H9 (cell line): ENCODE measurements at regions not wholly inside any gene's neighbourhood (a gene's known extent, or its start where the extent isn't known, plus 50 kb on each side); places are given as distances from the start of the nearest gene placed in this dataset.

Source experiments
- DNase-seq: peaks from one replicate; pipeline ENCODE4 v3.0.0-alpha.2; 2017
- H2AFZ ChIP-seq: one replicate; pipeline ENCODE4 v1.6.1; 2013; ENCODE audit warnings: mild to moderate bottlenecking, low read length, control low read depth, moderate library complexity
- H2AK5ac ChIP-seq: 2 replicates; pipeline ENCODE4 v1.6.1; 2013; ENCODE audit warnings: low read length, control low read depth, mixed read lengths; ENCODE audit not compliant: insufficient read length
- H2BK120ac ChIP-seq: one replicate; pipeline ENCODE4 v1.6.1; 2013; ENCODE audit warnings: low read depth, mild to moderate bottlenecking, low read length, control low read depth, inconsistent platforms; ENCODE audit not compliant: poor library complexity, severe bottlenecking
- H2BK12ac ChIP-seq: 2 replicates; pipeline ENCODE4 v1.6.1; 2013; ENCODE audit warnings: low read length, control low read depth, mixed read lengths, low read depth; ENCODE audit not compliant: insufficient read length
- H2BK15ac ChIP-seq: 2 replicates; pipeline ENCODE4 v1.6.1; 2013; ENCODE audit warnings: low read depth, low read length, control low read depth
- H2BK20ac ChIP-seq: one replicate; pipeline ENCODE4 v1.6.1; 2013; ENCODE audit warnings: low read depth, mild to moderate bottlenecking, low read length, control low read depth, inconsistent platforms; ENCODE audit not compliant: poor library complexity, severe bottlenecking
- H2BK5ac ChIP-seq: 2 replicates; pipeline ENCODE4 v1.6.1; 2013; ENCODE audit warnings: low read length, control low read depth, mixed read lengths; ENCODE audit not compliant: insufficient read length
- H3K14ac ChIP-seq: 2 replicates; pipeline ENCODE4 v1.6.1; 2013; ENCODE audit warnings: low read length, control low read depth; ENCODE audit not compliant: insufficient read depth
- H3K18ac ChIP-seq: 2 replicates; pipeline ENCODE4 v1.6.1; 2013; ENCODE audit warnings: low read depth, mild to moderate bottlenecking, mixed read lengths, low read length, control low read depth; ENCODE audit not compliant: insufficient read length
- H3K23ac ChIP-seq: 2 replicates; pipeline ENCODE4 v1.6.1; 2013; ENCODE audit warnings: low read length, control low read depth, mixed read lengths, low read depth; ENCODE audit not compliant: insufficient read length
- H3K23me2 ChIP-seq: 2 replicates; pipeline ENCODE4 v1.6.1; 2013; ENCODE audit warnings: low read depth, mild to moderate bottlenecking, mixed read lengths, low read length, control low read depth; ENCODE audit not compliant: insufficient read length, poor library complexity, severe bottlenecking
- H3K27ac ChIP-seq: 2 replicates; pipeline ENCODE4 v1.5.1; 2013; ENCODE audit warnings: low read length, control low read depth, mixed read lengths, low read depth; ENCODE audit not compliant: insufficient read length
- H3K27me3 ChIP-seq: 2 replicates; pipeline ENCODE4 v1.6.1; 2013; ENCODE audit warnings: low read length, control low read depth, inconsistent platforms; ENCODE audit not compliant: insufficient read depth
- H3K4ac ChIP-seq: 2 replicates; pipeline ENCODE4 v1.6.1; 2013; ENCODE audit warnings: low read depth, mild to moderate bottlenecking, control low read depth, inconsistent platforms, low read length, moderate library complexity
- H3K4me1 ChIP-seq: 2 replicates; pipeline ENCODE4 v1.6.1; 2013; ENCODE audit warnings: low read length, control low read depth, inconsistent platforms; ENCODE audit not compliant: insufficient read depth
- H3K4me2 ChIP-seq: 2 replicates; pipeline ENCODE4 v1.6.1; 2013; ENCODE audit warnings: low read length, control low read depth, mixed read lengths; ENCODE audit not compliant: insufficient read length, insufficient read depth
- H3K56ac ChIP-seq: 2 replicates; pipeline ENCODE4 v1.6.1; 2013; ENCODE audit warnings: low read depth, mild to moderate bottlenecking, mixed read lengths, low read length, control low read depth; ENCODE audit not compliant: insufficient read length
- H3K79me1 ChIP-seq: 2 replicates; pipeline ENCODE4 v1.6.1; 2013; ENCODE audit warnings: low read depth, mild to moderate bottlenecking, moderate library complexity, low read length, control low read depth, inconsistent platforms; ENCODE audit not compliant: insufficient read depth, poor library complexity, severe bottlenecking
- H3K79me2 ChIP-seq: 2 replicates; pipeline ENCODE4 v1.6.1; 2013; ENCODE audit warnings: low read length, control low read depth, inconsistent platforms; ENCODE audit not compliant: insufficient read depth
- H3K9ac ChIP-seq: 2 replicates; pipeline ENCODE4 v1.6.1; 2013; ENCODE audit warnings: low read length, control low read depth, mixed read lengths; ENCODE audit not compliant: insufficient read length; ENCODE audit errors: extremely low read depth
- H3K9me3 ChIP-seq: one replicate; pipeline ENCODE4 v1.6.1; 2013; ENCODE audit warnings: low read depth, low read length, inconsistent platforms; ENCODE audit not compliant: control insufficient read depth
- H3T11ph ChIP-seq: one replicate; pipeline ENCODE4 v1.6.1; 2013; ENCODE audit warnings: mild to moderate bottlenecking, low read length, control low read depth, inconsistent platforms
- H4K20me1 ChIP-seq: one replicate; pipeline ENCODE4 v1.6.1; 2013; ENCODE audit not compliant: control insufficient read depth, insufficient read length, insufficient read depth
- H4K5ac ChIP-seq: 2 replicates; pipeline ENCODE4 v1.6.1; 2013; ENCODE audit warnings: low read depth, mild to moderate bottlenecking, mixed read lengths, low read length, control low read depth; ENCODE audit not compliant: insufficient read length
- H4K8ac ChIP-seq: replicated peaks from 2 replicates; pipeline ENCODE4 v1.6.1; 2013; ENCODE audit warnings: low read length, control low read depth, mixed read lengths, low read depth; ENCODE audit not compliant: insufficient read length
- H4K91ac ChIP-seq: 2 replicates; pipeline ENCODE4 v1.6.1; 2013; ENCODE audit warnings: low read depth, mild to moderate bottlenecking, moderate library complexity, mixed read lengths, low read length, control low read depth; ENCODE audit not compliant: insufficient read length
- H3K27ac Mint-ChIP-seq, 3 experiments: 2 replicates in 2 of 3; 3 replicates in 1 of 3; pipeline ENCODE4 v1.8.0; 2020 to 2021; ENCODE audit warnings: mixed read lengths in 3 of 3, mild to moderate bottlenecking in 1 of 3, moderate library complexity in 1 of 3
- H3K27me3 Mint-ChIP-seq: 2 replicates; pipeline ENCODE4 v1.8.0; 2021; ENCODE audit warnings: low read depth, mild to moderate bottlenecking, moderate library complexity, mixed read lengths
- H3K36me3 Mint-ChIP-seq, 3 experiments: 2 replicates in 2 of 3; 3 replicates in 1 of 3; pipeline ENCODE4 v1.8.0; 2020 to 2021; ENCODE audit warnings: low read depth in 3 of 3, mixed read lengths in 3 of 3; ENCODE audit not compliant: insufficient read depth in 1 of 3
- H3K4me1 Mint-ChIP-seq, 2 experiments: 2 replicates each; pipeline ENCODE4 v1.8.0; 2020; ENCODE audit warnings: mixed read lengths in 2 of 2
- H3K4me3 Mint-ChIP-seq, 2 experiments: 2 replicates in 1 of 2; 3 replicates in 1 of 2; pipeline ENCODE4 v1.8.0; 2020 to 2021; ENCODE audit warnings: mild to moderate bottlenecking in 2 of 2, mixed read lengths in 2 of 2, moderate library complexity in 1 of 2
- H3K9me3 Mint-ChIP-seq, 2 experiments: 2 replicates in 1 of 2; 3 replicates in 1 of 2; pipeline ENCODE4 v1.8.0; 2020; ENCODE audit warnings: mild to moderate bottlenecking in 2 of 2, mixed read lengths in 2 of 2, moderate library complexity in 1 of 2
- WGBS: extraction: QIAGEN DNeasy Blood & Tissue Kit; methylation state at CpG from one replicate; pipeline ENCODE4 v1.1.7; 2013; ENCODE audit warnings: missing lambda C conversion rate, low lambda C conversion rate, mixed read lengths; ENCODE audit not compliant: insufficient read length; ENCODE audit errors: extremely low coverage; 5-methylcytosine and 5-hydroxymethylcytosine counted together
- TF ChIP-seq, protein P1 (sequence below): fragments of 200-600 bp; sonication (generic); conservative IDR thresholded peaks from 3 replicates; pipeline ENCODE4 v1.8.0; 2021; ENCODE audit warnings: antibody characterized with exemption, mild to moderate bottlenecking

DNA sequence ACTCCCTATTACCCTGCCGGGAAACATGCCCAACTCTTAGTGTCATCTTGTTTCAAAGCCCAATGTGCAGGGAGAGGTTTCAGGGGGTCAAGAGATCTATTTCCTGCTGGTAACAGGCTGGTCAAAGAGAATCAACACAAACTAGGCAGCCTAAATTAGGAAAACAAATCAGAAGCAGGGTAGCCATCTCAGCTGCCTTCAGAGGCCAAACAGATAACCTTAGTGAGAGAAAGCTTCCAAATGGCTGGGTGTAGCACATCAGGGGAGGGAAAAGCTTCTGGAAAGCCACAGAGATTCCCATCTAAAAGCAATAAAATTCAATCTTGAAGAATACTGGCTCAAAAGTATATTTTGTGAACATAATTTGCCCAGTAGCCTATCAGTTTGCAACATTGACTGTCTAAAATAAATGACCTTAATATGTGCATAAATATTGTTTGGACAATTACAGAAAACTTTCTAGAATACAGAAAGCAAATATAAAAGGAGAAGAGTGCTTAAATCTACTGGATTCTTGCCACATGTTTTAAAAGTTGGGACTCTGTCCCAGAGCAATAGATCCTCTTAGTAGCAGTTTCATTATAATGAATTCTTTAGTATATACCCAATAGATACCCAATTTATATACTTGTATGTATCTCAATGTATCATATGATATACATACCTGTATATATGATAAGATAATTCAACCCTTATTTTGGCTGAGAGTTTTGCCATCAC lies 371.9 kb upstream of the RARB start:
- Mint-ChIP-seq H3K4me3 (no peak overlapping the region), H3K9me3 (no peaks in the 10 kb centered on the region; a peak in 1 of 5 replicates), H3K4me1 (peaks cover 8 to 13% of the 10 kb centered on the region in 2 experiments), H3K27ac (peak overlapping the region in 1 of 3 experiments; percentile 54; a peak in 1 of 7 replicates), H3K27me3 (no peaks in the 10 kb centered on the region; the same call in 1 of the 2 replicates), H3K36me3 (no peaks in the 10 kb centered on the region)
- no peaks in the 10 kb centered on the region for H3K23me2 ChIP-seq
- H3K79me1 ChIP-seq = no peaks in the 10 kb centered on the region
- H3K79me2 ChIP-seq = no peaks in the 10 kb centered on the region
- no peak overlapping the region for H3K9ac ChIP-seq
- H3K14ac ChIP-seq = no peak overlapping the region
- no peak overlapping the region for H3K23ac ChIP-seq
- H4K91ac ChIP-seq = no peak overlapping the region
- no peak overlapping the region for H3K4ac ChIP-seq
- no peak overlapping the region for H3T11ph ChIP-seq
- no peak overlapping the region for H2BK15ac ChIP-seq
- no peak overlapping the region for H2BK20ac ChIP-seq
- no peak overlapping the region for H2BK120ac ChIP-seq
- no peak overlapping the region for H2BK5ac ChIP-seq
- no peak for DNase-seq
- H3K4me2 ChIP-seq = no peak overlapping the region
- no peak overlapping the region for H2AFZ ChIP-seq
- H3K27ac ChIP-seq = no peak overlapping the region
- WGBS = no CpG with 5 or more reads among the region's 1 CpG
- H3K4me1 ChIP-seq = no peaks in the 10 kb centered on the region
- no peak overlapping the region for H3K56ac ChIP-seq
- H3K18ac ChIP-seq = no peak overlapping the region
- H3K27me3 ChIP-seq = no peaks in the 10 kb centered on the region
- no peak overlapping the region for H4K8ac ChIP-seq
- no peak overlapping the region for H4K5ac ChIP-seq
- H4K20me1 ChIP-seq = no peaks in the 10 kb centered on the region
- no peak overlapping the region for H2AK5ac ChIP-seq
- TF ChIP-seq, protein P1, sequence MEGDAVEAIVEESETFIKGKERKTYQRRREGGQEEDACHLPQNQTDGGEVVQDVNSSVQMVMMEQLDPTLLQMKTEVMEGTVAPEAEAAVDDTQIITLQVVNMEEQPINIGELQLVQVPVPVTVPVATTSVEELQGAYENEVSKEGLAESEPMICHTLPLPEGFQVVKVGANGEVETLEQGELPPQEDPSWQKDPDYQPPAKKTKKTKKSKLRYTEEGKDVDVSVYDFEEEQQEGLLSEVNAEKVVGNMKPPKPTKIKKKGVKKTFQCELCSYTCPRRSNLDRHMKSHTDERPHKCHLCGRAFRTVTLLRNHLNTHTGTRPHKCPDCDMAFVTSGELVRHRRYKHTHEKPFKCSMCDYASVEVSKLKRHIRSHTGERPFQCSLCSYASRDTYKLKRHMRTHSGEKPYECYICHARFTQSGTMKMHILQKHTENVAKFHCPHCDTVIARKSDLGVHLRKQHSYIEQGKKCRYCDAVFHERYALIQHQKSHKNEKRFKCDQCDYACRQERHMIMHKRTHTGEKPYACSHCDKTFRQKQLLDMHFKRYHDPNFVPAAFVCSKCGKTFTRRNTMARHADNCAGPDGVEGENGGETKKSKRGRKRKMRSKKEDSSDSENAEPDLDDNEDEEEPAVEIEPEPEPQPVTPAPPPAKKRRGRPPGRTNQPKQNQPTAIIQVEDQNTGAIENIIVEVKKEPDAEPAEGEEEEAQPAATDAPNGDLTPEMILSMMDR = no peak
- no peak overlapping the region for H2BK12ac ChIP-seq
- no peaks in the 10 kb centered on the region for H3K9me3 ChIP-seq
